HepG2 (cell line): ENCODE measurements at regions not wholly inside any gene's neighbourhood (a gene's known extent, or its start where the extent isn't known, plus 50 kb on each side); places are given as distances from the start of the nearest gene placed in this dataset.

Source experiments
- ATAC-seq: fragments of 200-7000 bp; cut with Tn5 transposase; 3 replicates; pipeline ENCODE4 v1.9.1; 2020; ENCODE audit warnings: mild to moderate bottlenecking, moderate library complexity
- BruUV-seq: library from RNA; stranded (reverse); fragments of 400-500 nt; replicated peaks from 2 replicates; lab custom pipeline; 2021; lab: Mats Ljungman, UMichigan
- CTCF ChIA-PET: fragments of 300-600 bp; formaldehyde crosslinking; extraction: SDS; loops from one replicate; lab custom pipeline; 2021; ENCODE audit warnings: low total read pairs, inconsistent platforms, low intra/inter-chr PET ratio; lab: Yijun Ruan, JAX
- POLR2A ChIA-PET: fragments of 350-600 bp; sonication (Branson Sonifier 250); formaldehyde crosslinking; loops from one replicate; lab custom pipeline; 2020; ENCODE audit warnings: antibody characterized with exemption, inconsistent platforms; lab: Yijun Ruan, JAX
- DNase-seq: peaks from one replicate; pipeline ENCODE4 v3.0.0-alpha.2; 2015; ENCODE audit warnings: low spot score
- FAIRE-seq: peaks from 3 replicates; lab custom pipeline; 2011; peaks lifted over from hg19 to GRCh38; lab: Jason Lieb, UNC
- H2AFZ ChIP-seq: one replicate; pipeline ENCODE4 v1.6.1; 2011; ENCODE audit warnings: low read length, inconsistent platforms
- H3K27ac ChIP-seq: fragments of 300-600 bp; 3 replicates; pipeline ENCODE4 v1.8.0; 2011; ENCODE audit warnings: mixed run types, mild to moderate bottlenecking, mixed read lengths, low read length, inconsistent platforms; ENCODE audit not compliant: insufficient read depth; ENCODE audit errors: extremely low read length
- H3K27me3 ChIP-seq, 2 experiments: fragments of 200-600 bp in 1 of 2; 2 replicates in 1 of 2; 3 replicates in 1 of 2; pipeline versions ENCODE4 v1.6.0 to v1.8.0; 2011; ENCODE audit warnings: low read length in 2 of 2, mild to moderate bottlenecking in 2 of 2, moderate library complexity in 2 of 2, inconsistent platforms in 1 of 2; ENCODE audit not compliant: insufficient read depth in 2 of 2, control insufficient read depth in 1 of 2
- H3K36me3 ChIP-seq, 2 experiments: fragments of 200-600 bp in 1 of 2; replicated peaks in 1 of 2; 2 replicates in 1 of 2; 3 replicates in 1 of 2; pipeline versions ENCODE4 v1.5.1 to v1.8.0; 2011; ENCODE audit warnings: low read length in 2 of 2, inconsistent platforms in 1 of 2; ENCODE audit not compliant: insufficient read depth in 2 of 2, control insufficient read depth in 1 of 2
- H3K4me1 ChIP-seq: 2 replicates; pipeline ENCODE4 v1.5.1; 2012; ENCODE audit warnings: low read length, inconsistent platforms; ENCODE audit not compliant: insufficient read depth
- H3K4me2 ChIP-seq: 2 replicates; pipeline ENCODE4 v1.6.0; 2011; ENCODE audit warnings: low read depth, low read length, inconsistent platforms
- H3K4me3 ChIP-seq, 3 experiments: fragments of 200-600 bp in 1 of 3; sonication (generic), shearing (Covaris generic) in 1 of 3; replicated peaks in 1 of 3; 2 replicates each; pipeline ENCODE4 v1.5.1; 2011 to 2016; ENCODE audit warnings: low read length in 3 of 3, inconsistent platforms in 2 of 3, low read depth in 2 of 3, mild to moderate bottlenecking in 2 of 3, control low read depth in 1 of 3, mixed read lengths in 1 of 3; ENCODE audit not compliant: insufficient read depth in 1 of 3
- H3K79me2 ChIP-seq: one replicate; pipeline ENCODE4 v1.6.1; 2011; ENCODE audit warnings: low read length, inconsistent platforms; ENCODE audit not compliant: insufficient read depth
- H3K9ac ChIP-seq: 2 replicates; pipeline ENCODE4 v1.6.0; 2011; ENCODE audit warnings: mild to moderate bottlenecking, low read depth, low read length, inconsistent platforms; ENCODE audit not compliant: insufficient read depth
- H3K9me3 ChIP-seq: 2 replicates; pipeline ENCODE4 v1.5.1; 2012; ENCODE audit warnings: mild to moderate bottlenecking, low read length
- H4K20me1 ChIP-seq: 2 replicates; pipeline ENCODE4 v1.6.0; 2011; ENCODE audit warnings: inconsistent platforms, mild to moderate bottlenecking, low read length, moderate library complexity; ENCODE audit not compliant: insufficient read depth
- ATRX ChIP-seq: sonication (generic); formaldehyde crosslinking; IDR thresholded peaks from 2 replicates; pipeline ENCODE4 v1.4.0; 2020; ENCODE audit warnings: missing genetic modification reagents, borderline replicate concordance
- EED ChIP-seq: sonication (generic); formaldehyde crosslinking; IDR thresholded peaks from 2 replicates; pipeline ENCODE4 v1.5.0; 2020; ENCODE audit warnings: mild to moderate bottlenecking, missing genetic modification reagents
- GABPB1 ChIP-seq: IDR thresholded peaks from 2 replicates; pipeline ENCODE4 v1.6.1; 2016; ENCODE audit warnings: mild to moderate bottlenecking, missing genetic modification reagents, moderate library complexity, missing compliant biosample characterization
- GATAD2A ChIP-seq: IDR thresholded peaks from 2 replicates; pipeline ENCODE4 v1.6.1; 2016
- KLF12 ChIP-seq: sonication (generic); formaldehyde crosslinking; IDR thresholded peaks from 2 replicates; pipeline ENCODE4 v1.4.0; 2020; ENCODE audit warnings: missing genetic modification reagents, borderline replicate concordance
- NFYC ChIP-seq: IDR thresholded peaks from 2 replicates; pipeline ENCODE4 v1.6.1; 2016; ENCODE audit warnings: missing genetic modification reagents, missing compliant biosample characterization
- POGZ ChIP-seq: sonication (generic); formaldehyde crosslinking; IDR thresholded peaks from 2 replicates; pipeline ENCODE4 v1.4.0; 2020; ENCODE audit warnings: mild to moderate bottlenecking, missing genetic modification reagents
- U2AF1 ChIP-seq: fragments of 200-400 bp; formaldehyde crosslinking; optimal IDR thresholded peaks from 2 replicates; pipeline ENCODE3; 2017; ENCODE audit warnings: mild to moderate bottlenecking, low read depth, low read length
- ZNF274 ChIP-seq: sonication (generic); formaldehyde crosslinking; IDR thresholded peaks from 2 replicates; pipeline ENCODE4 v1.5.1; 2020; ENCODE audit warnings: mild to moderate bottlenecking, missing genetic modification reagents
- ZNF292 ChIP-seq: sonication (generic); formaldehyde crosslinking; IDR thresholded peaks from 2 replicates; pipeline ENCODE4 v1.8.1; 2022; ENCODE audit warnings: mild to moderate bottlenecking, low read depth, missing genetic modification reagents, borderline replicate concordance
- WGBS: methylation state at CpG from one replicate; pipeline ENCODE4 v1.1.6; 2017; ENCODE audit warnings: low lambda C conversion rate; 5-methylcytosine and 5-hydroxymethylcytosine counted together
- in situ Hi-C: cut with HindIII; loops from 2 replicates; pipeline ENCODE4 v1.10.0; 2017; ENCODE audit warnings: low pct_unique_long_range_greater_than_20kb; ENCODE audit not compliant: extremely low pct_ligation_motif_present
- intact Hi-C: fragments of 100-400 bp; cut with micrococcal nuclease; formaldehyde crosslinking; loops from one replicate; pipeline ENCODE4 v1.10.0; 2022; ENCODE audit not compliant: unreplicated experiment
- TF ChIP-seq, protein P1 (sequence below), 2 experiments: sonication (generic) in 1 of 2; formaldehyde crosslinking in 1 of 2; IDR thresholded peaks; 2 replicates each; pipeline versions ENCODE4 v1.4.0 to v1.6.1; 2018 to 2020; ENCODE audit warnings: missing genetic modification reagents in 2 of 2, borderline replicate concordance in 1 of 2, low read depth in 1 of 2, mild to moderate bottlenecking in 1 of 2, missing biosample characterization in 1 of 2
- TF ChIP-seq, protein P2 (sequence below): sonication (generic); formaldehyde crosslinking; IDR thresholded peaks from 2 replicates; pipeline ENCODE4 v1.4.0; 2020; ENCODE audit warnings: missing genetic modification reagents
- TF ChIP-seq, protein P3 (sequence below): sonication (generic); formaldehyde crosslinking; IDR thresholded peaks from 2 replicates; pipeline ENCODE4 v1.5.0; 2020; ENCODE audit warnings: missing genetic modification reagents, mild to moderate bottlenecking, borderline replicate concordance

DNA sequence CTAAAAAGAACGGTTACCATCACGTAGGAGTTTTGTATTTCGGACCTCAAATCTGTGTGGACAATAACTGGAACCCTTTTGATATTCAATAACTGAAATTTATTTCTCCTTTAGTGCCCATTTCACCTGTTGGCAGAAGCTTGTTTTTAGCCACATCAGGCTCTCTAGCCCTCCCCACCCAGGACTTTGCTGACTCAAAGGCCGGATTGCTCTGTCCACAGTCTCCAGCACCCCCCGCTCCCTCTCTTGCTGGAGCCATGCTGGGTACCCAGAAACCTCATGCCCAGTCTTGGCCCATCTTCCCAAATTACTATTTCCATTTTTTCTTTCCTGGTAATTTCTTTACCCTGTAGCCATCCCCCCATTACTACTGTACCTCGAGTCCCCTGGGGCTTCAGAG is 55.8 kb upstream of the DUSP22 start:
- H4K20me1 ChIP-seq = no peaks in the 10 kb centered on the region
- intact Hi-C loops = no loop called here
- WGBS = 28% methylated on average over 6 of the region's 6 CpGs
- H3K27ac ChIP-seq = no peak overlapping the region
- peaks cover 4 to 16% of the 10 kb centered on the region in 2 experiments; a peak in 2 of 5 replicates for H3K27me3 ChIP-seq
- CTCF ChIA-PET = no interaction called here
- ATAC-seq = peak; percentile 52
- H3K4me3 ChIP-seq = peak overlapping the region in 1 of 3 experiments; percentile 69; a peak in 2 of 6 replicates
- H3K4me1 ChIP-seq = peaks cover 22% of the 10 kb centered on the region
- BruUV-seq = no TSS peak
- DNase-seq = no peak
- H3K9ac ChIP-seq = no peak overlapping the region
- POLR2A ChIA-PET = interaction anchor here (1.2 kb wide), 1 partner anchor 9 kb away, joined by 3 read pairs; no protein-coding TSS in a partner anchor
- TF ChIP-seq ZNF274 (no peak), U2AF1 (no peak), GABPB1 (CRISPR knock-in tag) (no peak), EED (CRISPR knock-in tag) (no peak), POGZ (CRISPR knock-in tag) (no peak), GATAD2A (no peak), KLF12 (CRISPR knock-in tag) (no peak), ZNF292 (no peak), NFYC (CRISPR knock-in tag) (no peak), ATRX (CRISPR knock-in tag) (no peak)
- TF ChIP-seq, protein P1, sequence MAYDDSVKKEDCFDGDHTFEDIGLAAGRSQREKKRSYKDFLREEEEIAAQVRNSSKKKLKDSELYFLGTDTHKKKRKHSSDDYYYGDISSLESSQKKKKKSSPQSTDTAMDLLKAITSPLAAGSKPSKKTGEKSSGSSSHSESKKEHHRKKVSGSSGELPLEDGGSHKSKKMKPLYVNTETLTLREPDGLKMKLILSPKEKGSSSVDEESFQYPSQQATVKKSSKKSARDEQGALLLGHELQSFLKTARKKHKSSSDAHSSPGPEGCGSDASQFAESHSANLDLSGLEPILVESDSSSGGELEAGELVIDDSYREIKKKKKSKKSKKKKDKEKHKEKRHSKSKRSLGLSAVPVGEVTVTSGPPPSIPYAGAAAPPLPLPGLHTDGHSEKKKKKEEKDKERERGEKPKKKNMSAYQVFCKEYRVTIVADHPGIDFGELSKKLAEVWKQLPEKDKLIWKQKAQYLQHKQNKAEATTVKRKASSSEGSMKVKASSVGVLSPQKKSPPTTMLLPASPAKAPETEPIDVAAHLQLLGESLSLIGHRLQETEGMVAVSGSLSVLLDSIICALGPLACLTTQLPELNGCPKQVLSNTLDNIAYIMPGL (CRISPR knock-in tag; IDR thresholded peaks at IDR 0.05; ENCODE audit: borderline replicate concordance in 1 of 2, low read depth in 1 of 2) = no peak
- TF ChIP-seq, protein P2, sequence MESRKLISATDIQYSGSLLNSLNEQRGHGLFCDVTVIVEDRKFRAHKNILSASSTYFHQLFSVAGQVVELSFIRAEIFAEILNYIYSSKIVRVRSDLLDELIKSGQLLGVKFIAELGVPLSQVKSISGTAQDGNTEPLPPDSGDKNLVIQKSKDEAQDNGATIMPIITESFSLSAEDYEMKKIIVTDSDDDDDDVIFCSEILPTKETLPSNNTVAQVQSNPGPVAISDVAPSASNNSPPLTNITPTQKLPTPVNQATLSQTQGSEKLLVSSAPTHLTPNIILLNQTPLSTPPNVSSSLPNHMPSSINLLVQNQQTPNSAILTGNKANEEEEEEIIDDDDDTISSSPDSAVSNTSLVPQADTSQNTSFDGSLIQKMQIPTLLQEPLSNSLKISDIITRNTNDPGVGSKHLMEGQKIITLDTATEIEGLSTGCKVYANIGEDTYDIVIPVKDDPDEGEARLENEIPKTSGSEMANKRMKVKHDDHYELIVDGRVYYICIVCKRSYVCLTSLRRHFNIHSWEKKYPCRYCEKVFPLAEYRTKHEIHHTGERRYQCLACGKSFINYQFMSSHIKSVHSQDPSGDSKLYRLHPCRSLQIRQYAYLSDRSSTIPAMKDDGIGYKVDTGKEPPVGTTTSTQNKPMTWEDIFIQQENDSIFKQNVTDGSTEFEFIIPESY (CRISPR knock-in tag) = no peak
- TF ChIP-seq, protein P3, sequence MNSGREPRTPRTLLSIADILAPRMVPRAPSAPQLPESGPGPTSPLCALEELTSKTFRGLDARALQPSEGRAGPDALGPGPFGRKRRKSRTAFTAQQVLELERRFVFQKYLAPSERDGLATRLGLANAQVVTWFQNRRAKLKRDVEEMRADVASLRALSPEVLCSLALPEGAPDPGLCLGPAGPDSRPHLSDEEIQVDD (CRISPR knock-in tag) = no peak
- H3K79me2 ChIP-seq = no peaks in the 10 kb centered on the region
- H2AFZ ChIP-seq = peak overlapping the region; percentile 93
- H3K9me3 ChIP-seq = no peaks in the 10 kb centered on the region
- in situ Hi-C loops = no loop called here
- H3K4me2 ChIP-seq = peak overlapping the region; percentile 76
- no peaks in the 10 kb centered on the region for H3K36me3 ChIP-seq
- no peak for FAIRE-seq
